CD4-positive, alpha-beta T cell (primary cell): ENCODE measurements at regions not wholly inside any gene's neighbourhood (a gene's known extent, or its start where the extent isn't known, plus 50 kb on each side); places are given as distances from the start of the nearest gene placed in this dataset.

Experiments
- ATAC-seq: fragments of 200-7000 bp; cut with Tn5 transposase; one replicate; pipeline ENCODE4 v1.10.0; 2022; ENCODE audit warnings: mild to moderate bottlenecking; ENCODE audit not compliant: poor library complexity
- CTCF ChIA-PET: fragments of 350-600 bp; sonication (Branson Sonifier 250); formaldehyde crosslinking; loops from one replicate; lab custom pipeline; 2021; ENCODE audit warnings: antibody characterized with exemption, inconsistent platforms; lab: Charles Lee
- POLR2A ChIA-PET: fragments of 350-600 bp; sonication (Branson Sonifier 250); formaldehyde crosslinking; loops from one replicate; lab custom pipeline; 2021; ENCODE audit warnings: antibody characterized with exemption, inconsistent platforms; lab: Charles Lee
- DNase-seq, 14 experiments: peaks; one replicate each; pipeline ENCODE4 v3.0.0-alpha.2; 2013 to 2020; ENCODE audit warnings: mixed read lengths in 2 of 14
- H3K27ac ChIP-seq, 2 donors: one replicate each; pipeline versions ENCODE4 v1.5.1 to v1.7.0; 2013; ENCODE audit warnings: low read length in 2 of 2, low read depth in 1 of 2, mild to moderate bottlenecking in 1 of 2
- H3K27me3 ChIP-seq, 2 experiments: 1 replicate in 1 of 2; 2 replicates in 1 of 2; pipeline versions ENCODE4 v1.6.1 to v1.7.0; 2013; ENCODE audit warnings: low read length in 2 of 2, control low read depth in 1 of 2, mild to moderate bottlenecking in 1 of 2, moderate library complexity in 1 of 2; ENCODE audit not compliant: insufficient read depth in 2 of 2, control insufficient read depth in 1 of 2
- H3K36me3 ChIP-seq: one replicate; pipeline ENCODE4 v1.6.1; 2013; ENCODE audit warnings: low read length, control low read depth; ENCODE audit not compliant: insufficient read depth
- H3K4me1 ChIP-seq: one replicate; pipeline ENCODE4 v1.6.1; 2013; ENCODE audit warnings: low read length, control low read depth; ENCODE audit not compliant: insufficient read depth
- H3K4me3 ChIP-seq: one replicate; pipeline ENCODE4 v1.5.1; 2013; ENCODE audit warnings: mild to moderate bottlenecking, low read length, moderate library complexity
- H3K9me3 ChIP-seq, 2 experiments: 1 replicate in 1 of 2; 2 replicates in 1 of 2; pipeline versions ENCODE4 v1.6.1 to v1.7.0; 2013; ENCODE audit warnings: low read length in 2 of 2, mild to moderate bottlenecking in 2 of 2, control low read depth in 1 of 2, moderate library complexity in 1 of 2; ENCODE audit not compliant: control insufficient read depth in 1 of 2, insufficient read depth in 1 of 2
- H3K27ac Mint-ChIP-seq: one replicate; pipeline ENCODE4 v1.8.0; 2020; ENCODE audit warnings: mixed read lengths
- H3K27me3 Mint-ChIP-seq: one replicate; pipeline ENCODE4 v1.8.0; 2021; ENCODE audit warnings: mixed read lengths
- H3K36me3 Mint-ChIP-seq: one replicate; pipeline ENCODE4 v1.8.0; 2021; ENCODE audit warnings: low read depth, mixed read lengths
- H3K4me1 Mint-ChIP-seq: one replicate; pipeline ENCODE4 v1.8.0; 2021; ENCODE audit warnings: low read depth, mixed read lengths
- H3K4me3 Mint-ChIP-seq: one replicate; pipeline ENCODE4 v1.8.0; 2020; ENCODE audit warnings: mild to moderate bottlenecking, mixed read lengths
- H3K9me3 Mint-ChIP-seq: one replicate; pipeline ENCODE4 v1.8.0; 2020; ENCODE audit warnings: mixed read lengths
- intact Hi-C, 2 experiments: fragments of 100-400 bp; cut with DNase I in 1 of 2; cut with micrococcal nuclease in 1 of 2; formaldehyde crosslinking; loops; one replicate each; pipeline versions ENCODE4 v1.15.1 to v1.9.0; 2023 to 2025; cut with DNase I, micrococcal nuclease
- TF ChIP-seq, protein P1 (sequence below): fragments of 200-600 bp; IDR thresholded peaks from one replicate; pipeline ENCODE4 v1.8.0; 2022; ENCODE audit warnings: antibody characterized with exemption, mild to moderate bottlenecking

DNA sequence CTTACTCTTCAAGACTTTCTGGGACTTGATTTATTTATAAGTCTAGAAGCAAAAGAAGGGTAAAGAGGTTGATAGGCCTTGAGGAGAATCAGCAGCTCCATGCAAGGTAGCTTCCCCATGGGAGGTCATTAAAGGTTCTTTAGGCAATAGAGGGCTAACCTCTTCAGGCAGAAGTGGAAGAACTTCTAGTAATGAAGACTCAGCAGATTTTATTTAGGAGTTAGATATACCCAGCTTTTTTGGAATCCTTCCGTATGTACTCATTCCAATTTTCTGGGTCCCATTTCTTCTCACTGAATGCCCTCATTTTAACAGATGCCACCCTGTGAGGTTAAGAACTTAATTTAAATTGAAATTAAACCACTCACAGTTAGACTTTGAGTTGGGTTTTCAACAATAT lies 565.6 kb downstream of the LRFN5 start:
- TF ChIP-seq, protein P1, sequence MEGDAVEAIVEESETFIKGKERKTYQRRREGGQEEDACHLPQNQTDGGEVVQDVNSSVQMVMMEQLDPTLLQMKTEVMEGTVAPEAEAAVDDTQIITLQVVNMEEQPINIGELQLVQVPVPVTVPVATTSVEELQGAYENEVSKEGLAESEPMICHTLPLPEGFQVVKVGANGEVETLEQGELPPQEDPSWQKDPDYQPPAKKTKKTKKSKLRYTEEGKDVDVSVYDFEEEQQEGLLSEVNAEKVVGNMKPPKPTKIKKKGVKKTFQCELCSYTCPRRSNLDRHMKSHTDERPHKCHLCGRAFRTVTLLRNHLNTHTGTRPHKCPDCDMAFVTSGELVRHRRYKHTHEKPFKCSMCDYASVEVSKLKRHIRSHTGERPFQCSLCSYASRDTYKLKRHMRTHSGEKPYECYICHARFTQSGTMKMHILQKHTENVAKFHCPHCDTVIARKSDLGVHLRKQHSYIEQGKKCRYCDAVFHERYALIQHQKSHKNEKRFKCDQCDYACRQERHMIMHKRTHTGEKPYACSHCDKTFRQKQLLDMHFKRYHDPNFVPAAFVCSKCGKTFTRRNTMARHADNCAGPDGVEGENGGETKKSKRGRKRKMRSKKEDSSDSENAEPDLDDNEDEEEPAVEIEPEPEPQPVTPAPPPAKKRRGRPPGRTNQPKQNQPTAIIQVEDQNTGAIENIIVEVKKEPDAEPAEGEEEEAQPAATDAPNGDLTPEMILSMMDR: no peak
- Histone ChIP-seq H3K4me1 (no peaks in the 10 kb centered on the region), H3K36me3 (no peaks in the 10 kb centered on the region), H3K4me3 (no peak overlapping the region), H3K27me3 (no peaks in the 10 kb centered on the region), H3K27ac (no peak overlapping the region), H3K9me3 (peaks cover 0 to 6% of the 10 kb centered on the region in 2 experiments)
- ATAC-seq (no peak), DNase-seq (no peak)
- H3K36me3 Mint-ChIP-seq: no peaks in the 10 kb centered on the region
- no peak overlapping the region for H3K27ac Mint-ChIP-seq
- POLR2A ChIA-PET: interaction anchor here (0.6 kb wide), 1 partner anchor 143 kb away, joined by 3 read pairs; no protein-coding TSS in a partner anchor
- intact Hi-C loops: no loop called here
- no peaks in the 10 kb centered on the region for H3K27me3 Mint-ChIP-seq
- H3K9me3 Mint-ChIP-seq: peaks cover 16% of the 10 kb centered on the region
- H3K4me1 Mint-ChIP-seq: no peaks in the 10 kb centered on the region
- H3K4me3 Mint-ChIP-seq: no peak overlapping the region
- CTCF ChIA-PET: no interaction called here

DNA sequence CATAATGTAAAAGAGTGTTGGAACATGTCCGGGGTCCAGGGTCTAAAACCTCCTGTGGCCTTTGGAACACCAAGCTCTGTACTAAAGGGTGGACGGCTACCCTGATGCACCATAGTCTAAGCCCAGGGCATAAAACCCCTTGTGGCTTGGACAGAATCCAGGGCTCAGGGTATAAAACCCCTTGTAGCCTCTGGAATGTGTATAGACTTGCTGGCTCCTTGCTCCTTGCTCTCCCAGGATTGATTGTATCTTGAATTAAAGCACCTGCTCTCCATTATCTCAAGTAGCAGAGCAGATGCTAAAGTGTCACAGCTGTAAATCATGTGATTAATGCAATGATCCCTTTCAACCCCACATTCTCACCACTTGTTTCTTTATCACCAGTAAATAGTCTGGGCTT lies 556.5 kb downstream of the LRFN5 start:
- no peaks in the 10 kb centered on the region for H3K4me1 Mint-ChIP-seq
- no peak overlapping the region for H3K4me3 Mint-ChIP-seq

DNA sequence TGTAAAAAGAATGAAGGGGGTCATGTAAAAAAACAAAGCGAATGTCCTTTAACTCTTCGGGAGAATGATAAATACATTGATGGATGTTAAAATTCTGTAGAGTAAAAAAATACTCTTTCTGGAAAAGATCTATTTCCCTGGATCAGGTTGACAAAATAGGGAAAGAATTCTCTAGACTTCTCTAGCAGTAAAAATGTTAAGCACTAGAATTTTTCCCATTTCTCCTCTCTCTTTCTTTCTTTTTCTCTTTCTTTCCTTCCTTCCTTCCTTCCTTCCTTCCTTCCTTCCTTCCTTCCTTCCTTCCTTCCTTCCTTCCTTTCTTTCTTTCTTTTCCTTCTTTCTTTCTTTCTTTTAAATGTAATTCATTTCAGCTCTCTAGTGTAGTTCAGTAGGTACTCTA lies 552.5 kb downstream of the LRFN5 start:
- Mint-ChIP-seq H3K36me3 (no peaks in the 10 kb centered on the region), H3K4me1 (no peaks in the 10 kb centered on the region), H3K4me3 (no peak overlapping the region), H3K27ac (no peak overlapping the region), H3K27me3 (no peaks in the 10 kb centered on the region), H3K9me3 (peaks cover 3% of the 10 kb centered on the region)
- Histone ChIP-seq H3K4me1 (no peaks in the 10 kb centered on the region), H3K36me3 (no peaks in the 10 kb centered on the region), H3K9me3 (peaks cover 0 to 4% of the 10 kb centered on the region in 2 experiments), H3K27me3 (no peaks in the 10 kb centered on the region), H3K27ac (no peak overlapping the region), H3K4me3 (no peak overlapping the region)
- TF ChIP-seq, protein P1: no peak
- intact Hi-C loops: no loop called here
- CTCF ChIA-PET: no interaction called here
- DNase-seq: no peak
- POLR2A ChIA-PET: interaction anchor here (0.7 kb wide), 1 partner anchor 200 kb away, joined by 3 read pairs; no protein-coding TSS in a partner anchor
- no peak for ATAC-seq

More for the DNA sequence above, 556.5 kb downstream of the LRFN5 start:
- TF ChIP-seq, protein P1: no peak
- H3K27ac Mint-ChIP-seq: no peak overlapping the region
- intact Hi-C loops: no loop called here
- ATAC-seq (no peak), DNase-seq (no peak)
- no peaks in the 10 kb centered on the region for H3K36me3 Mint-ChIP-seq
- Histone ChIP-seq H3K27me3 (no peaks in the 10 kb centered on the region), H3K9me3 (no peaks in the 10 kb centered on the region), H3K27ac (no peak overlapping the region), H3K36me3 (no peaks in the 10 kb centered on the region), H3K4me3 (no peak overlapping the region), H3K4me1 (no peaks in the 10 kb centered on the region)
- peaks cover 7% of the 10 kb centered on the region for H3K9me3 Mint-ChIP-seq
- CTCF ChIA-PET: no interaction called here
- POLR2A ChIA-PET: no interaction called here
- H3K27me3 Mint-ChIP-seq: no peaks in the 10 kb centered on the region
